ENCODE measurements at regions not wholly inside any gene's neighbourhood (a gene's known extent, or its start where the extent isn't known, plus 50 kb on each side); places are given as distances from the start of the nearest gene placed in this dataset.
"Not testable (repeated sequence)": the region's sequence is repeated elsewhere in the genome, so short reads cannot be mapped to it uniquely, and the experiment has no call there.

- no peak for DNase-seq (ENCODE audit: low spot score)
Observed at GRCh38 chr1:55304229-55304740, 89.1 kb upstream of the USP24 start.

GRCh38 chr1:55302972-55303371, 87.8 kb upstream of the USP24 start:
- DNase-seq (ENCODE audit: low spot score), result no peak

GRCh38 chr1:55301912-55302311, 86.7 kb upstream of the USP24 start:
- no peak for DNase-seq (ENCODE audit: low spot score)

GRCh38 chr1:55300975-55301374, 85.8 kb upstream of the USP24 start:
- DNase-seq (ENCODE audit: low spot score), result no peak

- no peak for DNase-seq (ENCODE audit: low spot score)
Observed at GRCh38 chr1:55298167-55298894, 83.2 kb upstream of the USP24 start.

- not testable (repeated sequence) for DNase-seq (ENCODE audit: low spot score)
Observed at GRCh38 chr1:55296247-55296646, 81.1 kb upstream of the USP24 start.

GRCh38 chr1:55289614-55290013, 74.5 kb upstream of the USP24 start:
- no peak for DNase-seq (ENCODE audit: low spot score)

- no peak for DNase-seq (ENCODE audit: low spot score)
Observed at GRCh38 chr1:55289042-55289441, 73.9 kb upstream of the USP24 start.

- DNase-seq (ENCODE audit: low spot score), result no peak
Observed at GRCh38 chr1:55288245-55288644, 73.1 kb upstream of the USP24 start.

- DNase-seq (ENCODE audit: low spot score), result no peak
Observed at GRCh38 chr1:55287723-55288122, 72.6 kb upstream of the USP24 start.

GRCh38 chr1:55286856-55287602, 71.9 kb upstream of the USP24 start:
- no peak for DNase-seq (ENCODE audit: low spot score)

GRCh38 chr1:55285834-55286233, 70.7 kb upstream of the USP24 start:
- DNase-seq (ENCODE audit: low spot score), result no peak

- DNase-seq (ENCODE audit: low spot score), result no peak
Observed at GRCh38 chr1:55284856-55285255, 69.7 kb upstream of the USP24 start.

- DNase-seq (ENCODE audit: low spot score), result no peak
Observed at GRCh38 chr1:55282058-55282457, 66.9 kb upstream of the USP24 start.

GRCh38 chr1:55280731-55281130, 65.6 kb upstream of the USP24 start:
- DNase-seq (ENCODE audit: low spot score), result no peak

- no peak for DNase-seq (ENCODE audit: low spot score)
Observed at GRCh38 chr1:55279627-55280026, 64.5 kb upstream of the USP24 start.

- no peak for DNase-seq (ENCODE audit: low spot score)
Observed at GRCh38 chr1:55278378-55278777, 63.2 kb upstream of the USP24 start.

- peak; percentile 52 for DNase-seq (ENCODE audit: low spot score)
Observed at GRCh38 chr1:55277377-55278130, 62.4 kb upstream of the USP24 start.

GRCh38 chr1:55276671-55277376, 61.7 kb upstream of the USP24 start:
- no peak for DNase-seq (ENCODE audit: low spot score)

GRCh38 chr1:55275941-55276341, 60.8 kb upstream of the USP24 start:
- DNase-seq (ENCODE audit: low spot score), result no peak

- DNase-seq (ENCODE audit: low spot score), result no peak
Observed at GRCh38 chr1:55275151-55275748, 60.1 kb upstream of the USP24 start.

- DNase-seq (ENCODE audit: low spot score), result no peak
Observed at GRCh38 chr1:55272994-55273393, 57.8 kb upstream of the USP24 start.

All from LoVo (cell line).